D721Med (cell line): ENCODE measurements at regions not wholly inside any gene's neighbourhood (a gene's known extent, or its start where the extent isn't known, plus 50 kb on each side); places are given as distances from the start of the nearest gene placed in this dataset.
"Not testable (repeated sequence)": the region's sequence is repeated elsewhere in the genome, so short reads cannot be mapped to it uniquely, and the experiment has no call there.

Experiments used
- DNase-seq: peaks from one replicate; pipeline ENCODE4 v3.0.0; 2011; ENCODE audit warnings: low spot score; ENCODE audit not compliant: insufficient read length
- FAIRE-seq: peaks from 2 replicates; lab custom pipeline; 2011; peaks lifted over from hg19 to GRCh38; lab: Jason Lieb, UNC
- TF ChIP-seq, protein P1 (sequence below): IDR thresholded peaks from 2 replicates; pipeline ENCODE4 v1.5.1; 2012; ENCODE audit warnings: mild to moderate bottlenecking, control low read depth; ENCODE audit not compliant: insufficient read depth; ENCODE audit errors: missing control alignments

DNA sequence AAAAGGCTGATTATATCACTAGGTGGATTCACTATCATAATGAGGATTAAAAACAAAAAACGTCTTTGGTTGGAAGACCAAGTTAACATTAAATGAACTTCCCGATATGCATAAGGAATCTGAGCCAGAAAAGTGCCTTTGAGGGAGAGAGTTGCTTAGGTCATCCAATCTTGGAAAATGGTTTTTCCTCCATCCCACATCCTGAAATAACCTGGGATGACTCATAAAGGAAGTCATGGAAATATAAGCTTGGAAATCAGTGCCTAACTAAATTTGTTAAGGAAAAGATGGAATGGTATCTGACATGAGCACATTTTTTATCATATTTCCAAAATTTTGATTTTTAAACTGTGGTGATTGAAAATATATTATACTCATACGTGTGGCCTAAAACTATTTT, 66.0 kb downstream of the KBTBD8 start:
- DNase-seq (no peak), FAIRE-seq (no peak)
- TF ChIP-seq, protein P1, sequence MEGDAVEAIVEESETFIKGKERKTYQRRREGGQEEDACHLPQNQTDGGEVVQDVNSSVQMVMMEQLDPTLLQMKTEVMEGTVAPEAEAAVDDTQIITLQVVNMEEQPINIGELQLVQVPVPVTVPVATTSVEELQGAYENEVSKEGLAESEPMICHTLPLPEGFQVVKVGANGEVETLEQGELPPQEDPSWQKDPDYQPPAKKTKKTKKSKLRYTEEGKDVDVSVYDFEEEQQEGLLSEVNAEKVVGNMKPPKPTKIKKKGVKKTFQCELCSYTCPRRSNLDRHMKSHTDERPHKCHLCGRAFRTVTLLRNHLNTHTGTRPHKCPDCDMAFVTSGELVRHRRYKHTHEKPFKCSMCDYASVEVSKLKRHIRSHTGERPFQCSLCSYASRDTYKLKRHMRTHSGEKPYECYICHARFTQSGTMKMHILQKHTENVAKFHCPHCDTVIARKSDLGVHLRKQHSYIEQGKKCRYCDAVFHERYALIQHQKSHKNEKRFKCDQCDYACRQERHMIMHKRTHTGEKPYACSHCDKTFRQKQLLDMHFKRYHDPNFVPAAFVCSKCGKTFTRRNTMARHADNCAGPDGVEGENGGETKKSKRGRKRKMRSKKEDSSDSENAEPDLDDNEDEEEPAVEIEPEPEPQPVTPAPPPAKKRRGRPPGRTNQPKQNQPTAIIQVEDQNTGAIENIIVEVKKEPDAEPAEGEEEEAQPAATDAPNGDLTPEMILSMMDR: no peak

DNA sequence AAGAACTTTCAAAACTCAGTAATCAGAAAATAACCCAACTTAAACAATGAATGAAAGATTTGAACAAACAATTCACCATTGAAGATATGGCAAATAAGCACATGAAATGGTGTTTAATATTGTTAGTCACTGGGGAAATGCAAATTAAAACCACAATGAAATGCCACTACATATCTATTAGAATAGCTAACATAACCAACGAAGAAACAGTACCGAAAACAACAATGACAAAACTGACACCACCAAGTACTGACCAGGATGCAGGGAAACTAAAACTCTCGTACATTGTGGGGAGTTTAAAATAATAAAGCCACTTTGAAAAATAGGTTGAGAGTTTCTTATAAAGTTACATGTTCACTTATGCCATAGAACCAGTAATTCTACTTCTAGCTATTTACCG, 69.1 kb downstream of the KBTBD8 start:
- DNase-seq (no peak), FAIRE-seq (no peak)
- TF ChIP-seq, protein P1: no peak

DNA sequence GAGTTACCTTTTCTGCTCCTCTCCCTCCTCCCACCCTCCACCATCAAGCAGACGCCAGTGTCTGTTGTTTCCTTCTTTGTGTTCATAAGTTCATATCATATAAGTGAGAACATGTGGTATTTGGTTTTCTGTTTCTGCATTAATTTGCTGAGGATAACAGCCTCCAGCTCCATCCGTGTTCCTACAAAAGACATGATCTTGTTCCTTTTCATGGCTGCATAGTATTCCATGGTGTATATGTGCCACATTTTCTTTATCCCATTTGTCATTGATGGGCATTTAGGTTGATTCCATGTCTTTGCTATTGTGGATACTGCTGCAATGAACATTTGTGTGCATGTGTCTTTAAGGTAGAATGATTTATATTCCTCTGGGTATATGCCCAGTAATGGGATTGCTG, 74.5 kb downstream of the KBTBD8 start:
- not testable (repeated sequence) for FAIRE-seq, DNase-seq

- no peak for FAIRE-seq
- DNase-seq: no peak
- TF ChIP-seq, protein P1: no peak
These were observed 75.7 kb downstream of the KBTBD8 start for GRCh38 chr3:67073812-67074211.

DNA sequence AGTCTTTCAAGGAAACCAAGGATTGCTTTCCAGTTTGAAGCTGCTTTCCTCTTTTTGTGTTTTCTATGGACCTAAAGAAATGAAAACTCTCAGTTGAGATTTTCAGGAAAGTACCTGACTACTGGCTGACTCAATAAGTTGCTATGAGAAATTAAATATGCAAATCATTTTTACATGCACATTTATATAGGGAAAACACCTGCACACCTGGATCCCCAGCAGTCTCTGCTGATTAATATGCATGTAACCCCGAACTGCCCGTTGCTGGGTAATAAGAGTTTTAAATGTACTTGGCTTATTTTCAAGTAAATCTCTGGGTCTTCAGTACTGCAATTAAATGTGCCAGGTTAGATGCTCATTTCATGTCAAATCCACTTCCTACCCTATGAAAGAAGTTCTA, 77.2 kb downstream of the KBTBD8 start:
- TF ChIP-seq, protein P1: no peak
- DNase-seq: no peak
- FAIRE-seq: no peak

DNA sequence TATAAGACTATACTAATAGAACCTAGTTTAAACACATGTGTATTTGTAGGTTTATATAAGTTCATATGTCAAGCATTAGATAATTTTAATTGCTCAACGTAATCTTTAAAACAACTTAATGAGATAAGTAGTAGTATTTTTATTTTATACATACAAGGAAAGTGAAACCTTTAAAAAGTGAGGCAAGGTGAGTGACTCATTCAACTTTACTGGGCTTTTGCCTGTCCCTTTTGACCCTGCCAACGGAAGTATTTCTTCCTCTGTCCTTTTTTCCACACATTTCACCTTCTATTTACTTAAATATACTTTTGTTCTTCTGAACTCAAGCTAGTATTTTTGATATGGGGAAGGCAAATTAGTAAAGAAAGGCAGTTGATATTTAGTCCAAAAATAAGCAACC, 78.5 kb downstream of the KBTBD8 start:
- FAIRE-seq (no peak), DNase-seq (no peak)
- TF ChIP-seq, protein P1: no peak

DNA sequence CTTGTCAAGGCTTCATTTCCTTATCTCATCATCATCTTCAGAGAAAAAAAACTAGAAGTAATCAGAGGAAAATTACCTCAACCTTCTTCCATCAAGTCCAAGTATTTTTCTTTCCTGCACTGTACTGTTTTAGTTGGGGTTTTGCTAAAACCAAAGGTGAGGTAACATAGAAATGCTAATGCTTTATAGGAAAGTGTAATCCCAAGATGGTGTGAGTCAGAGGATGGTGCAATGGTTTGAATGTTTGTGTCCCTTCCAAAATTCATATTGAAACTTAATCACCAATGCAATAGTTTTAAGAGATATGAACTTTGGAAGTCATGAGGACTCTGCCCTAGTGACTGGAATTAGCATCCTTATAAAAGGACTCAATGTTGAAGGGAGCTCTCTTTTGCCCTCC, 79.5 kb downstream of the KBTBD8 start:
- DNase-seq (no peak), FAIRE-seq (no peak)
- TF ChIP-seq, protein P1: no peak

DNA sequence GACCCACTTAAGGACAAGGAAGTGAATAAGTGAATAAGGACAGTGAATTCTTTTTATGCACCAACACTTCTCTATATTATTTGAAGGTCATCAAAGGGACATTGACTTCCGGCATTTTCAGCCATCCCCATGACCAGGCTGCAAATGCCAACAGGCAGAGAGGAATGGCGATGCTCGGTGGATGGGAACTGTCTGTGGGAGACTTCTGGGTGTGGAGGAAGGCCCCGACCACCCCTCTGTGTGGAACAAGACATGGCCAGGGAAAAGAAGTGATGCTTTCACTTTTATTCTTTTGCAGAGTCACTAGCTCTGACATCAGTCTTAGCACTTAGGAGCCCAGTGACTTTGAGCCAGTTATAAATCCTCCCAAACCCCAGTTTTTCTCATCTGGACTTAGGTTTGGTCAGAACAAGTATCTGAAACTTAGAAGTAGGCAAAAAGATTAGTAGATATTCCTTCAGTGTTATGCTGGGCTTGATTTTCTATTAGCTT, 84.5 kb downstream of the KBTBD8 start:
- DNase-seq (no peak), FAIRE-seq (no peak)
- TF ChIP-seq, protein P1: no peak
